GM12878 (cell line): ENCODE measurements at regions not wholly inside any gene's neighbourhood (a gene's known extent, or its start where the extent isn't known, plus 50 kb on each side); places are given as distances from the start of the nearest gene placed in this dataset.

Experiments
- ATAC-seq: fragments of 200-7000 bp; cut with Tn5 transposase; 3 replicates; pipeline ENCODE4 v1.9.1; 2020; ENCODE audit warnings: mild to moderate bottlenecking, moderate library complexity
- BruUV-seq: library from RNA; stranded (reverse); fragments of 400-500 nt; replicated peaks from 2 replicates; lab custom pipeline; 2021; lab: Mats Ljungman, UMichigan
- CTCF ChIA-PET: fragments of 300-600 bp; sonication (Branson Sonifier 250); formaldehyde crosslinking; extraction: SDS; loops from one replicate; lab custom pipeline; 2021; ENCODE audit warnings: inconsistent platforms; lab: Yijun Ruan, JAX
- POLR2A ChIA-PET: fragments of 350-600 bp; formaldehyde crosslinking; extraction: SDS; loops from one replicate; lab custom pipeline; 2021; ENCODE audit warnings: inconsistent platforms; lab: Charles Lee
- RAD21 ChIA-PET: fragments of 300-600 bp; sonication (Branson Sonifier 250); formaldehyde crosslinking; loops from one replicate; lab custom pipeline; 2023; ENCODE audit warnings: antibody characterized with exemption; ENCODE audit not compliant: unreplicated experiment; lab: Charles Lee
- SMC1A ChIA-PET: fragments of 300-600 bp; sonication (Branson Sonifier 250); formaldehyde crosslinking; loops from one replicate; lab custom pipeline; 2023; ENCODE audit not compliant: unreplicated experiment, uncharacterized antibody; lab: Charles Lee
- DNase-seq: peaks from one replicate; pipeline ENCODE4 v3.0.0-alpha.2; 2011; ENCODE audit warnings: low read depth, low spot score
- FAIRE-seq: peaks from 3 replicates; lab custom pipeline; 2011; peaks lifted over from hg19 to GRCh38; lab: Jason Lieb, UNC
- H2AFZ ChIP-seq: 2 replicates; pipeline ENCODE4 v1.6.0; 2011; ENCODE audit warnings: low read depth, low read length, control low read depth; ENCODE audit not compliant: control insufficient read depth
- H3K27ac ChIP-seq: 2 replicates; pipeline ENCODE4 v1.5.1; 2011; ENCODE audit warnings: control low read depth; ENCODE audit not compliant: control insufficient read depth, insufficient read depth
- H3K27me3 ChIP-seq, 2 experiments: replicated peaks in 1 of 2; 2 replicates each; pipeline versions ENCODE4 v1.6.0 to v1.6.1; 2011; ENCODE audit warnings: low read length in 1 of 2; ENCODE audit not compliant: control insufficient read depth in 2 of 2, insufficient read depth in 2 of 2
- H3K36me3 ChIP-seq, 2 experiments: 2 replicates each; pipeline ENCODE4 v1.5.1; 2011; ENCODE audit warnings: low read length in 1 of 2; ENCODE audit not compliant: control insufficient read depth in 2 of 2, insufficient read depth in 2 of 2
- H3K4me1 ChIP-seq: 2 replicates; pipeline ENCODE4 v1.6.1; 2011; ENCODE audit warnings: mild to moderate bottlenecking, low read length, moderate library complexity, mixed read lengths; ENCODE audit not compliant: control insufficient read depth, insufficient read depth
- H3K4me2 ChIP-seq: 2 replicates; pipeline ENCODE4 v1.6.0; 2011; ENCODE audit warnings: control low read depth; ENCODE audit not compliant: control insufficient read depth, insufficient read depth
- H3K4me3 ChIP-seq: fragments of 200-600 bp; sonication (generic); 2 replicates; pipeline ENCODE4 v1.5.1; 2016
- H3K79me2 ChIP-seq: 2 replicates; pipeline ENCODE4 v1.6.0; 2011; ENCODE audit warnings: low read length; ENCODE audit not compliant: control insufficient read depth, insufficient read depth
- H3K9ac ChIP-seq: 2 replicates; pipeline ENCODE4 v1.8.0; 2011; ENCODE audit warnings: low read length, control low read depth, mixed read lengths; ENCODE audit not compliant: control insufficient read depth, insufficient read depth
- H3K9me3 ChIP-seq: replicated peaks from 3 replicates; pipeline ENCODE4 v1.5.1; 2011; ENCODE audit warnings: mild to moderate bottlenecking, low read length; ENCODE audit not compliant: control insufficient read depth, insufficient read depth
- H4K20me1 ChIP-seq: 2 replicates; pipeline ENCODE4 v1.6.0; 2011; ENCODE audit not compliant: control insufficient read depth, insufficient read depth
- ATF2 ChIP-seq: IDR thresholded peaks from 2 replicates; pipeline ENCODE4 v1.6.1; 2012; ENCODE audit warnings: low read length, inconsistent platforms
- BCL3 ChIP-seq: IDR thresholded peaks from 2 replicates; pipeline ENCODE4 v1.6.1; 2011; ENCODE audit warnings: borderline replicate concordance, low read depth, mild to moderate bottlenecking, moderate library complexity, low read length; ENCODE audit not compliant: insufficient read depth, poor library complexity, severe bottlenecking
- BHLHE40 ChIP-seq, 2 experiments: fragments of 450-650 bp in 1 of 2; IDR thresholded peaks; 2 replicates each; pipeline ENCODE4 v1.6.1; 2011 to 2017; ENCODE audit warnings: low read depth in 2 of 2, borderline replicate concordance in 1 of 2, improper control_type of control experiment in 1 of 2, low read length in 1 of 2, mild to moderate bottlenecking in 1 of 2
- CBFB ChIP-seq: IDR thresholded peaks from 2 replicates; pipeline ENCODE4 v1.6.1; 2016; ENCODE audit warnings: antibody characterized with exemption, low read depth
- CREM ChIP-seq: IDR thresholded peaks from 2 replicates; pipeline ENCODE4 v1.6.1; 2014; ENCODE audit warnings: antibody characterized with exemption, low read depth
- MTA3 ChIP-seq: IDR thresholded peaks from 2 replicates; pipeline ENCODE4 v1.6.1; 2012; ENCODE audit warnings: low read length, inconsistent platforms, borderline replicate concordance
- POLR2AphosphoS2 ChIP-seq: IDR thresholded peaks from 2 replicates; pipeline ENCODE4 v1.6.1; 2011; ENCODE audit warnings: low read depth, mild to moderate bottlenecking, low read length, improper control_type of control experiment, moderate library complexity
- STAT1 ChIP-seq: fragments of 450-650 bp; conservative IDR thresholded peaks from 2 replicates; pipeline ENCODE4 v1.6.1; 2014; ENCODE audit warnings: antibody characterized with exemption, mild to moderate bottlenecking
- STAT3 ChIP-seq: IDR thresholded peaks from 2 replicates; pipeline ENCODE4 v1.6.1; 2011; ENCODE audit warnings: low read depth, low read length, improper control_type of control experiment
- TAF1 ChIP-seq: IDR thresholded peaks from 2 replicates; pipeline ENCODE4 v1.6.1; 2011; ENCODE audit warnings: mild to moderate bottlenecking, low read depth, low read length, borderline replicate concordance
- TARDBP ChIP-seq: IDR thresholded peaks from 2 replicates; pipeline ENCODE4 v1.6.1; 2016; ENCODE audit warnings: borderline replicate concordance
- USF2 ChIP-seq: IDR thresholded peaks from 2 replicates; pipeline ENCODE4 v1.6.1; 2011; ENCODE audit warnings: low read depth, low read length, improper control_type of control experiment, borderline replicate concordance
- WRNIP1 ChIP-seq: IDR thresholded peaks from 2 replicates; pipeline ENCODE4 v1.6.1; 2011; ENCODE audit warnings: low read depth, low read length, improper control_type of control experiment, borderline replicate concordance
- ZBTB33 ChIP-seq: fragments of 450-650 bp; IDR thresholded peaks from 2 replicates; pipeline ENCODE4 v1.6.1; 2017; ENCODE audit warnings: mild to moderate bottlenecking
- ZNF687 ChIP-seq: fragments of 450-650 bp; IDR thresholded peaks from 2 replicates; pipeline ENCODE4 v1.6.1; 2017; ENCODE audit warnings: mild to moderate bottlenecking, moderate library complexity
- ZSCAN29 ChIP-seq: fragments of 450-650 bp; IDR thresholded peaks from 2 replicates; pipeline ENCODE4 v1.6.1; 2017; ENCODE audit warnings: mild to moderate bottlenecking, moderate library complexity
- WGBS: methylation state at CpG from one replicate; pipeline ENCODE4 v1.1.6; 2016; ENCODE audit warnings: low lambda C conversion rate; ENCODE audit not compliant: insufficient replicate concordance, insufficient coverage; ENCODE audit errors: missing lambda C conversion rate; 5-methylcytosine and 5-hydroxymethylcytosine counted together
- in situ Hi-C: fragments of 300-500 bp; cut with MboI; formaldehyde crosslinking; loops from 9 replicates; pipeline ENCODE4 v1.14.3; 2018; ENCODE audit warnings: mixed read lengths
- intact Hi-C: fragments of 100-400 bp; cut with micrococcal nuclease; formaldehyde crosslinking; loops from one replicate; pipeline ENCODE4 v1.14.2; 2022; ENCODE audit not compliant: unreplicated experiment

- Histone ChIP-seq H3K4me1 (no peaks in the 10 kb centered on the region), H3K27ac (no peak overlapping the region), H3K36me3 (no peaks in the 10 kb centered on the region), H3K4me2 (no peak overlapping the region), H3K9me3 (no peaks in the 10 kb centered on the region), H3K27me3 (no peaks in the 10 kb centered on the region), H4K20me1 (no peaks in the 10 kb centered on the region), H3K4me3 (no peak overlapping the region), H3K9ac (no peak overlapping the region), H2AFZ (no peak overlapping the region), H3K79me2 (no peaks in the 10 kb centered on the region)
- no peak for TF ChIP-seq CBFB
- TF ChIP-seq STAT1: no peak
- TF ChIP-seq TAF1: no peak
- TF ChIP-seq ZNF687: no peak
- no peak for TF ChIP-seq ZSCAN29
- TF ChIP-seq BCL3: no peak
- no peak for TF ChIP-seq ATF2
- no peak for TF ChIP-seq ZBTB33
- TF ChIP-seq POLR2AphosphoS2: no peak
- no peak for TF ChIP-seq TARDBP
- TF ChIP-seq STAT3: no peak
- TF ChIP-seq CREM: no peak
- no peak for TF ChIP-seq USF2
- TF ChIP-seq BHLHE40 (IDR thresholded peaks at IDR 0.05; ENCODE audit: borderline replicate concordance in 1 of 2, low read depth in 2 of 2, low read length in 1 of 2): no peak
- no peak for TF ChIP-seq MTA3
- no peak for TF ChIP-seq WRNIP1
- ATAC-seq (no peak), DNase-seq (no peak), FAIRE-seq (no peak)
- in situ Hi-C loops (no loop called here), intact Hi-C loops (no loop called here)
- ChIA-PET RAD21 (no interaction called here), POLR2A (no interaction called here), SMC1A (interaction anchor here (1.0 kb wide), 1 partner anchor 11 kb away, joined by 3 read pairs; no protein-coding TSS in a partner anchor), CTCF (interaction anchor here (1.9 kb wide), 1 partner anchor 16 kb away, joined by 5 read pairs; no protein-coding TSS in a partner anchor)
- BruUV-seq: no TSS peak
- 17% methylated on average over 2 of the region's 2 CpGs for WGBS
These were observed 288.9 kb upstream of the TECRL start for GRCh38 chr4:64698171-64698570.
